ENCODE measurements at regions not wholly inside any gene's neighbourhood (a gene's known extent, or its start where the extent isn't known, plus 50 kb on each side); places are given as distances from the start of the nearest gene placed in this dataset.

DNA sequence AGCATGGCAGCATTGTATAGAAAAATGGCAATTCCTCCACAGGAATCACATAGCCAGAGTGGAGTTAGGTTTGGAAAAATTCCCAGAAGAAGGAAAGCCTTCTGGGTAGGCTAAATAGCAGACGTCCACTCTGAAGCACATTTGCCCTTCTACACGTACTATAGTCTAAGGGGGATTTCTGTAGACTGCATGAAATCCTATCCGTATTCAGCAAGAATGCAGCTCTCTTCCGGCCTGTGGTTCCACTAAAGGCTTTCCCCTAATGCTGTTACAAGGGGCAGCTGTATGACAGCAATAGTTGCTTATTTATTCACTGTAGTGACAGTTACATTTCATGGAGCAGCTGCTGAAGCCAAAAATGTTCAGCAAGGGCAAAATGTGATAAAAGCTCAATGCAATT is 263.6 kb downstream of the RWDD3 start:
- TF ChIP-seq, protein P1, sequence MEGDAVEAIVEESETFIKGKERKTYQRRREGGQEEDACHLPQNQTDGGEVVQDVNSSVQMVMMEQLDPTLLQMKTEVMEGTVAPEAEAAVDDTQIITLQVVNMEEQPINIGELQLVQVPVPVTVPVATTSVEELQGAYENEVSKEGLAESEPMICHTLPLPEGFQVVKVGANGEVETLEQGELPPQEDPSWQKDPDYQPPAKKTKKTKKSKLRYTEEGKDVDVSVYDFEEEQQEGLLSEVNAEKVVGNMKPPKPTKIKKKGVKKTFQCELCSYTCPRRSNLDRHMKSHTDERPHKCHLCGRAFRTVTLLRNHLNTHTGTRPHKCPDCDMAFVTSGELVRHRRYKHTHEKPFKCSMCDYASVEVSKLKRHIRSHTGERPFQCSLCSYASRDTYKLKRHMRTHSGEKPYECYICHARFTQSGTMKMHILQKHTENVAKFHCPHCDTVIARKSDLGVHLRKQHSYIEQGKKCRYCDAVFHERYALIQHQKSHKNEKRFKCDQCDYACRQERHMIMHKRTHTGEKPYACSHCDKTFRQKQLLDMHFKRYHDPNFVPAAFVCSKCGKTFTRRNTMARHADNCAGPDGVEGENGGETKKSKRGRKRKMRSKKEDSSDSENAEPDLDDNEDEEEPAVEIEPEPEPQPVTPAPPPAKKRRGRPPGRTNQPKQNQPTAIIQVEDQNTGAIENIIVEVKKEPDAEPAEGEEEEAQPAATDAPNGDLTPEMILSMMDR (IDR thresholded peaks at IDR 0.05), result no peak
- TF ChIP-seq POLR2A (IDR thresholded peaks at IDR 0.05), result no peak
- no peaks in the 10 kb centered on the region for H3K27me3 ChIP-seq
- DNase-seq, result no peak
- H3K9me3 ChIP-seq, result no peaks in the 10 kb centered on the region
- 77 to 82% methylated on average over 4 of the region's 4 CpGs for WGBS, 2 donors
- no peak overlapping the region for H3K27ac ChIP-seq
- H3K36me3 ChIP-seq (replicated peaks in 1 of 2; ENCODE audit: insufficient read depth in 1 of 2, low read depth in 2 of 2), result no peaks in the 10 kb centered on the region
- ATAC-seq, result no peak
- no peak overlapping the region for H3K4me3 ChIP-seq
- H3K4me1 ChIP-seq, result no peaks in the 10 kb centered on the region
- intact Hi-C loops (cut with DNase I), result no loop called here

DNA sequence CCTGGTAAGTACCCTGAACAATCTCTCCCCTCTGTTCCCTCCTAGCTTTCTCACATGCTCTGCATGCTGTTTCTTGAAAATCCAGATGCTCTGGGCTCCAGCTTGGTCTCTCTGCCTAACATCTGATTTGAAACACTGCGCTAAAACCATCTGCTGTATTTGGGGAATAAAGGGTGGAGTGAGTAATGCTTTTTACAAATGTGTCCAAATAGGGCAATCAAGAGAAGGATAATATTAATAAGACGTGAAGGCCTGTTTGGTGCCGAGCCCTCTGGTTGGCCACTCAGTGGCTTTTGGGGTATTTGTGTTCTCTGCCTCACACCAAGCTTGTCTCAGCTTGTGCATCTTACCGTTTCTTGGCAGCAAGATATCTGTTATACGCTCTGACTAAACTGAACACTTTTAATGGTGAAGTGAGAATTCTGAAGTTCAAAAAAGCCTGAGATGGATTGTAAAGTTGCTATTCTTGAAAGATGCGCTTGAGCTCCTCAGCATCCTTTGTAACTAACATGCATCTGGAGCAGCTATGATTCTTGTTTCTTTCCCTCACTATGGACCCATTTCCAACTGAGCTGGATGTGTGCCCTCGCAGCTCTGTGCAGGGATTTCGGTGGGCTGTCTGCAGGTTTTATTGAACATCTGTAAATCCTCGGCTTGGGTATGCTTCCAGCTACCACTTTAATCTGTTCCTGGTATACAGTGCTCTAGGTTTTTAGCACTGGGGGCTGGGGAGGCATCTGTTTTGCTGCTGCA is 269.4 kb downstream of the RWDD3 start:
- no peaks in the 10 kb centered on the region for H3K4me1 ChIP-seq
- no peaks in the 10 kb centered on the region for H3K9me3 ChIP-seq
- WGBS, 2 donors, result 78 to 83% methylated on average over 9 of the region's 9 CpGs
- H3K36me3 ChIP-seq (replicated peaks in 1 of 2; ENCODE audit: insufficient read depth in 1 of 2, low read depth in 2 of 2), result no peaks in the 10 kb centered on the region
- no peaks in the 10 kb centered on the region for H3K27me3 ChIP-seq
- intact Hi-C loops (cut with DNase I), result no loop called here
- no peak overlapping the region for H3K27ac ChIP-seq
- H3K4me3 ChIP-seq, result no peak overlapping the region
- no peak for DNase-seq
- ATAC-seq, result no peak
- TF ChIP-seq, protein P1 (IDR thresholded peaks at IDR 0.05), result no peak
- TF ChIP-seq POLR2A (IDR thresholded peaks at IDR 0.05), result no peak

DNA sequence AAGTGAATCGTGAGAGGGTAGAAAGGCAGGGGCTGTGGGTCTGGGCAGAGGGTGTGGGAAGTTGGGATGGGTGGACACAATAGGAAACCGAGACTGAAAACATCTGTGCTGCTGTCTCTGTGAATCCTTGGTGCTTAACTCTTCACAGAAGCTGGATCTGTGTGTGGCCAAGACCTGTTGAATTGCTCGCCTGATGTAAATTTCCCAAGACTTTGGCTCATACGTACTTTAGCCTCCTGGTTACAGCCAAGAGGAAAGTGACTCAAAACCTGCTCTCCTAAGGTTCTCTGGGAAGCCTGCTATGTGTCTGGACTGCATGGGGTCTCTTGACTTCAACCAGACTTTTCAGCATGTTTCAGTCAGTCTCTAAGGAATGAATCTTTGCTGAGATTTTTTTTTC is 270.3 kb downstream of the RWDD3 start:
- H3K27me3 ChIP-seq, result no peaks in the 10 kb centered on the region
- no peaks in the 10 kb centered on the region for H3K9me3 ChIP-seq
- no peak overlapping the region for H3K27ac ChIP-seq
- intact Hi-C loops (cut with DNase I), result no loop called here
- no peaks in the 10 kb centered on the region for H3K4me1 ChIP-seq
- TF ChIP-seq, protein P1 (IDR thresholded peaks at IDR 0.05), result no peak
- no peak for TF ChIP-seq POLR2A (IDR thresholded peaks at IDR 0.05)
- whole genome bisulfite sequencing, 2 donors, result 60 to 61% methylated on average over 4 of the region's 4 CpGs
- no peak for ATAC-seq
- H3K36me3 ChIP-seq (replicated peaks in 1 of 2; ENCODE audit: insufficient read depth in 1 of 2, low read depth in 2 of 2), result no peaks in the 10 kb centered on the region
- no peak for DNase-seq
- H3K4me3 ChIP-seq, result no peak overlapping the region

DNA sequence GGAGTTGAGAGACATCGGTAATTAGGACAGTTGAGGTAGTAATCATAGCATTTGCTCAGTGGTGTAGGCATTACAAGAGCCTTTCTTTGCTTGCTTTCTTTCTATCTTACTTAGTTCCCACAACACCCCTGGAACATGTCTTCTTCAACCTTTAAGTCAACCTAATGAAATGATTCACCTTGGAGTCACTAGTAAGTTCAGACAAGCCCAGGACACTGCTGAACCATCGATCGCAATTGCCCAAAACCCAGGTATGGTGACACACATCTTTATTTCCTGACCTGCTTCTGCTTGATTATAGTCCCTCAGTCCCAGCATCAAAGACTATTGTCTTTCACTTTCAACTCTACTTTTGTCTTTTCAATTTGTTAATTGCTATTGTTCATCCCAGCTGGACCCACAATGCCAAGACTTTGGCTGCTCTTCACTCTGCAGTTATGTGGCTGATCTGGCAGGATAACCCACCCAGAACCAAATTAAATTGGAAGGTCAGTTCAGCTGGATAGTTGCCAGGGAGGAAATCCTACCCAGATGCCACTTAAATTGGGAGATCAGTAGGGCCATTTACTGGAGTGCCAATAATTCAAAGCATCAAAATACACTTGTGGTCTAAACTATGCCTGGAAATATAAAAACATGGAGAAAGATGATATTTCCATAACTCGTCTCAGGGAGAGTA is 272.9 kb downstream of the RWDD3 start:
- Histone ChIP-seq H3K36me3 (replicated peaks in 1 of 2; ENCODE audit: insufficient read depth in 1 of 2, low read depth in 2 of 2) (no peaks in the 10 kb centered on the region), H3K4me1 (no peaks in the 10 kb centered on the region), H3K9me3 (no peaks in the 10 kb centered on the region), H3K4me3 (no peak overlapping the region), H3K27me3 (no peaks in the 10 kb centered on the region), H3K27ac (no peak overlapping the region)
- intact Hi-C loops (cut with DNase I), result no loop called here
- ATAC-seq (no peak), DNase-seq (no peak)
- TF ChIP-seq, protein P1 (IDR thresholded peaks at IDR 0.05), result no peak
- TF ChIP-seq POLR2A (IDR thresholded peaks at IDR 0.05), result no peak
- 88 to 89% methylated on average over 4 of the region's 4 CpGs for WGBS, 2 donors
